ENCODE measurements at regions not wholly inside any gene's neighbourhood (a gene's known extent, or its start where the extent isn't known, plus 50 kb on each side); places are given as distances from the start of the nearest gene placed in this dataset.

GRCh38 chr3:160622263-160623045 lies 54.5 kb upstream of the ARL14 start:
- no peak for ATAC-seq
- 38 to 49% methylated on average over 2 of the region's 2 CpGs for WGBS, 2 donors
- intact Hi-C loops (cut with DNase I) = no loop called here
- no peak for DNase-seq
- H3K4me1 ChIP-seq = peaks cover 0 to 3% (median 0%) of the 10 kb centered on the region in 9 donors
- no peaks in the 10 kb centered on the region for H3K36me3 ChIP-seq
- H3K27me3 ChIP-seq = peaks cover 0 to 6% (median 0%) of the 10 kb centered on the region in 7 donors
- H3K4me3 ChIP-seq = no peak overlapping the region
- H3K27ac ChIP-seq = no peak overlapping the region
- TF ChIP-seq, protein P1, sequence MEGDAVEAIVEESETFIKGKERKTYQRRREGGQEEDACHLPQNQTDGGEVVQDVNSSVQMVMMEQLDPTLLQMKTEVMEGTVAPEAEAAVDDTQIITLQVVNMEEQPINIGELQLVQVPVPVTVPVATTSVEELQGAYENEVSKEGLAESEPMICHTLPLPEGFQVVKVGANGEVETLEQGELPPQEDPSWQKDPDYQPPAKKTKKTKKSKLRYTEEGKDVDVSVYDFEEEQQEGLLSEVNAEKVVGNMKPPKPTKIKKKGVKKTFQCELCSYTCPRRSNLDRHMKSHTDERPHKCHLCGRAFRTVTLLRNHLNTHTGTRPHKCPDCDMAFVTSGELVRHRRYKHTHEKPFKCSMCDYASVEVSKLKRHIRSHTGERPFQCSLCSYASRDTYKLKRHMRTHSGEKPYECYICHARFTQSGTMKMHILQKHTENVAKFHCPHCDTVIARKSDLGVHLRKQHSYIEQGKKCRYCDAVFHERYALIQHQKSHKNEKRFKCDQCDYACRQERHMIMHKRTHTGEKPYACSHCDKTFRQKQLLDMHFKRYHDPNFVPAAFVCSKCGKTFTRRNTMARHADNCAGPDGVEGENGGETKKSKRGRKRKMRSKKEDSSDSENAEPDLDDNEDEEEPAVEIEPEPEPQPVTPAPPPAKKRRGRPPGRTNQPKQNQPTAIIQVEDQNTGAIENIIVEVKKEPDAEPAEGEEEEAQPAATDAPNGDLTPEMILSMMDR (IDR thresholded peaks at IDR 0.05) = no peak
- H3K9me3 ChIP-seq = no peaks in the 10 kb centered on the region

DNA sequence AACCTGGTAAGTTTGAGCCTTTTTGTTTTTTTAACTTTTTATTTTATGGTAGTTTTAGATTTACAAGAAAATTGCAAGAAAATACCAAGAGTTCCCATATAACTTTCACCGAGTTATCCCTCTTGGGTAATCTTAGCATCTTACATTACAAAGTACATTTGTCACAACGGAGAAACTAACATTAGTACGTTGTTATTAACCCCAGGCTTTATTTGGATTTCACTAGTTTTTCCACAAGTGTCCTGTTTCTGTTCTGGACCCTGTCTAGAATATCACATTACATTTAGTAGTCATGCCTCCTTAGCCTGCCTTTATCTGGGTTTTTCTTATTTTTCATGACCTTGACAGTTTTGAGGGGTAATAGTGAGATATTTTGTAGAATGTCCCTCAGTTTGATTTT lies 53.5 kb upstream of the KPNA4 start:
- peaks cover 0 to 14% (median 0%) of the 10 kb centered on the region in 9 donors for H3K4me1 ChIP-seq
- DNase-seq (no peak), ATAC-seq (no peak)
- no peaks in the 10 kb centered on the region for H3K36me3 ChIP-seq
- H3K27ac ChIP-seq = no peak overlapping the region
- H3K27me3 ChIP-seq = peaks cover 0 to 6% (median 0%) of the 10 kb centered on the region in 7 donors
- TF ChIP-seq, protein P1 (IDR thresholded peaks at IDR 0.05) = no peak
- H3K4me3 ChIP-seq = no peak overlapping the region
- intact Hi-C loops (cut with DNase I) = no loop called here
- H3K9me3 ChIP-seq = no peaks in the 10 kb centered on the region
- 59 to 78% methylated on average over 3 of the region's 3 CpGs for WGBS, 2 donors

GRCh38 chr3:160618363-160618762 lies 53.0 kb upstream of the KPNA4 start:
- ATAC-seq (peak in 1 of 8 donors; percentile 42), DNase-seq (no peak)
- TF ChIP-seq, protein P1 (IDR thresholded peaks at IDR 0.05) = no peak
- WGBS, 2 donors = 51 to 57% methylated on average over 4 of the region's 4 CpGs
- intact Hi-C loops (cut with DNase I) = no loop called here
- no peak overlapping the region for H3K27ac ChIP-seq
- H3K36me3 ChIP-seq = no peaks in the 10 kb centered on the region
- H3K4me1 ChIP-seq = peaks cover 0 to 14% (median 0%) of the 10 kb centered on the region in 9 donors
- no peak overlapping the region for H3K4me3 ChIP-seq
- no peaks in the 10 kb centered on the region for H3K9me3 ChIP-seq
- H3K27me3 ChIP-seq = peaks cover 0 to 6% (median 0%) of the 10 kb centered on the region in 7 donors

GRCh38 chr3:160617636-160618035 lies 52.3 kb upstream of the KPNA4 start:
- 58% methylated on average over 2 of the region's 2 CpGs for WGBS, 2 donors
- ATAC-seq (no peak), DNase-seq (no peak)
- TF ChIP-seq, protein P1 (IDR thresholded peaks at IDR 0.05) = no peak
- intact Hi-C loops (cut with DNase I) = no loop called here
- Histone ChIP-seq H3K36me3 (no peaks in the 10 kb centered on the region), H3K4me3 (no peak overlapping the region), H3K4me1 (peaks cover 0 to 14% (median 0%) of the 10 kb centered on the region in 9 donors), H3K27ac (no peak overlapping the region), H3K9me3 (no peaks in the 10 kb centered on the region), H3K27me3 (peaks cover 0 to 6% (median 0%) of the 10 kb centered on the region in 7 donors)
